Erythroblast (primary cell): ENCODE measurements at regions not wholly inside any gene's neighbourhood (a gene's known extent, or its start where the extent isn't known, plus 50 kb on each side); places are given as distances from the start of the nearest gene placed in this dataset.
"Not testable (repeated sequence)": the region's sequence is repeated elsewhere in the genome, so short reads cannot be mapped to it uniquely, and the experiment has no call there.

Source experiments
- DNase-seq, 2 experiments: peaks; one replicate each; lab custom pipeline; 2025; lab: John Stamatoyannopoulos, UW
- GATA1 ChIP-seq: IDR thresholded peaks from 2 replicates; pipeline ENCODE4 v1.6.1; 2011; ENCODE audit warnings: low read depth, mild to moderate bottlenecking, control low read depth, low read length, moderate library complexity
- POLR2A ChIP-seq: IDR thresholded peaks from 2 replicates; pipeline ENCODE4 v1.6.1; 2011; ENCODE audit warnings: mild to moderate bottlenecking, low read length

GRCh38 chr4:38413524-38414341, 250.3 kb upstream of the KLF3 start:
- no peak for DNase-seq

DNA sequence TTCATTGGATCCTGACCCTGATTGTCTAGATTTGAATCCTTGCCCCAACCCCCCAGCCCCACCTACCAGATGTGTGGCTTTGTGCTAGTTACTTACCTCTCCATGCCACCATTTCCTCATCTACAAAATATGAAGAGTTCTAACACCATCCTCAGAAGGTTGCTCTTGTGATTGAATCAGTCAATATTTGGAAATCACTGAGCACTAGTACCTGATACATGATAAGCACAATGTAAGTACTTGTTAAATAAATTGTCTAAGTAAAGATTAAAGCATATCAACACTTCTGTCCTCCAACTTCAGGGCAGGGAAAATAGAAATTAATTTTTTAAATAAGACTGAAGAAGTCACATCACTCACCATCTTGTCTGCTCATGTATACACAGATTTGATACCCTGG, 249.6 kb upstream of the KLF3 start:
- TF ChIP-seq GATA1 (no peak), POLR2A (no peak)
- DNase-seq, result no peak

More at GRCh38 chr4:38413524-38414341, 250.3 kb upstream of the KLF3 start:
- TF ChIP-seq POLR2A, result no peak
- no peak for TF ChIP-seq GATA1

GRCh38 chr4:38415682-38416081, 248.3 kb upstream of the KLF3 start:
- TF ChIP-seq GATA1, result no peak
- TF ChIP-seq POLR2A, result no peak

DNA sequence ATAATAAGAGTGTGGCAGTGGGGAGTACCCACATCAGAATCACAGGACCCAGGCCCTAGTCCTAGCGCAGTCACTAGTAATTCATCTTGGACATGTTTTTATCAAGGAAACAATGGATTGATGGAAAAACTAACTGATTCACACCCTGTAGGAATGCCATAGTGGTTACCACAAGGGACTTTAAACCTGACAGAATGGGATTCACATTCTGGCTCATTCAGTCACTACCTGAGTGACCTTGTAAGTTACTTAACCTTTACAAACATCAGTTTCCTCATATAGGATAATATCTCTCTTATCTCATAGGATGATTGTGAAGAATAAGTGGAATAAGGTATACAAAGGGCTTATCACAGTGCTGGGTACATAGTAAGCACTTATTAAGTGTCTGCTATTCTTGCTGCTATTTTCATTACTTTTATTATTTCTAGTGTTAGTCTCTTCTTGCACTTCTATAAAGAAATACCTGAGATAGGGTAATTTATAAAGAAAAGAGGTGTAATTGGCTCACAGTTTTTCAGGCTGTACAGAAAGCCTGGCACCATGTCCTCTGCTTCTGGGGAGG, 247.5 kb upstream of the KLF3 start:
- TF ChIP-seq POLR2A (no peak), GATA1 (no peak)
- DNase-seq, result no peak

More at GRCh38 chr4:38415682-38416081, 248.3 kb upstream of the KLF3 start:
- DNase-seq, result no peak

- DNase-seq, result not testable (repeated sequence)
Observed at GRCh38 chr4:38420254-38420653, 243.7 kb upstream of the KLF3 start.

GRCh38 chr4:38422850-38423249, 241.1 kb upstream of the KLF3 start:
- TF ChIP-seq GATA1 (no peak), POLR2A (no peak)
- no peak for DNase-seq

GRCh38 chr4:38424151-38424871, 239.7 kb upstream of the KLF3 start:
- no peak for DNase-seq
- TF ChIP-seq POLR2A (no peak), GATA1 (no peak)

DNA sequence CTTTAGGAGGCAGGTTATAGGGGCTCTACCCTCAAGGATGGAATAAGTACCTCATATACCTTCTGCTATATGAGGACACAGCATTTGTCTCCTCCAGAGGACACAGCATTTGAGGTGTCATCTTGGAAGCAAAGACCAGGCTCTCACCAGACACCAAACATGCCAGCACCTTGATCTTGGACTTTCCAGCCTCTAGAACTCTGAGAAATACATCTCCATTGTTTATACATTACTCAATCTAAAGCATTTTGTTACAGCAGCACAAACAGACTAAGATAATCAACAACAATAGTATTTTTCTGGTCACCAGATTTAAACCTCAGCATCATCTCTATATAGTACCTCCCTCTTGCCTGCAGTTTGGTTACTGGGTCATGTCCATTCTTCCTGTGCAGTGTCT, 237.5 kb upstream of the KLF3 start:
- TF ChIP-seq POLR2A, result no peak
- no peak for TF ChIP-seq GATA1
- DNase-seq, result no peak

- DNase-seq, result no peak
- TF ChIP-seq POLR2A, result no peak
- TF ChIP-seq GATA1, result no peak
Observed at GRCh38 chr4:38430841-38431240, 233.2 kb upstream of the KLF3 start.

- TF ChIP-seq POLR2A (no peak), GATA1 (no peak)
- no peak for DNase-seq
Observed at GRCh38 chr4:38442073-38442788, 221.8 kb upstream of the KLF3 start.

GRCh38 chr4:38449506-38450174, 214.4 kb upstream of the KLF3 start:
- no peak for DNase-seq
- no peak for TF ChIP-seq POLR2A
- no peak for TF ChIP-seq GATA1

- TF ChIP-seq POLR2A, result no peak
- no peak for TF ChIP-seq GATA1
- no peak for DNase-seq
Observed at GRCh38 chr4:38452009-38452408, 212.0 kb upstream of the KLF3 start.

DNA sequence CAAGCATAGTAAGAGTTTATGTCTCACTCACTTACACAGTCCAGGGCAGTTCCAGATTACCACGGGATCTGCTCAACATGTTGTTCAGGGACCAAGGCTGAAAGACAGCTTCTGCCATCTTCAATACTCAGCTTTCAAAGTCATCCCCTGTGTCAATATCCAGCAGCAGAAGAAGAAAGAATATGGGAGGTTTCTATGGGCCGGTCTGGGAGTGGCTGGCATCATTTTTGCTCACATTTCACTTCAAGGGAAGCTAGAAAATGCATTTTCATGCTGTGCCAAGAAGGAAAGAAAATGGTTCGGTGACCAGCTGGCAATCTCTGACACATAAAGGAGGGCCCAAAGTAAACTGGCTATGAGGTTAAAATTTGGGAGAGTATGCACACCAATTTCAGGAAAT, 211.5 kb upstream of the KLF3 start:
- TF ChIP-seq POLR2A (no peak), GATA1 (no peak)
- no peak for DNase-seq
